Common myeloid progenitor, CD34-positive (primary cell): ENCODE measurements at regions not wholly inside any gene's neighbourhood (a gene's known extent, or its start where the extent isn't known, plus 50 kb on each side); places are given as distances from the start of the nearest gene placed in this dataset.

Source experiments
- CTCF ChIA-PET: fragments of 350-600 bp; sonication (Branson Sonifier 250); formaldehyde crosslinking; loops from one replicate; lab custom pipeline; 2021; ENCODE audit warnings: antibody characterized with exemption; lab: Charles Lee
- POLR2A ChIA-PET: fragments of 350-600 bp; sonication (Branson Sonifier 250); formaldehyde crosslinking; loops from one replicate; lab custom pipeline; 2021; ENCODE audit warnings: antibody characterized with exemption; lab: Charles Lee
- DNase-seq, 3 donors: peaks; one replicate each; pipeline versions ENCODE4 v3.0.0 to v3.0.0-alpha.2; 2013
- H3K27ac ChIP-seq, 2 experiments: 1 replicate in 1 of 2; 2 replicates in 1 of 2; pipeline ENCODE4 v1.7.0; 2013; ENCODE audit warnings: inconsistent platforms in 2 of 2, low read length in 2 of 2, mild to moderate bottlenecking in 2 of 2, low read depth in 1 of 2, moderate library complexity in 1 of 2; ENCODE audit not compliant: severe bottlenecking in 2 of 2, insufficient read depth in 1 of 2, poor library complexity in 1 of 2
- H3K27me3 ChIP-seq, 5 experiments: replicated peaks in 2 of 5; 1 replicate in 3 of 5; 2 replicates in 2 of 5; pipeline versions ENCODE4 v1.6.1 to v1.7.0; 2013; ENCODE audit warnings: low read length in 4 of 5, mild to moderate bottlenecking in 2 of 5, moderate library complexity in 2 of 5, inconsistent platforms in 1 of 5; ENCODE audit not compliant: insufficient read depth in 5 of 5, control insufficient read depth in 4 of 5
- H3K36me3 ChIP-seq, 4 experiments: 1 replicate in 2 of 4; 2 replicates in 2 of 4; pipeline versions ENCODE4 v1.6.1 to v1.7.0; 2013; ENCODE audit warnings: low read length in 3 of 4, control low read depth in 1 of 4, mild to moderate bottlenecking in 1 of 4; ENCODE audit not compliant: control insufficient read depth in 4 of 4, insufficient read depth in 4 of 4
- H3K4me1 ChIP-seq, 4 experiments: 1 replicate in 3 of 4; 2 replicates in 1 of 4; pipeline versions ENCODE4 v1.6.1 to v1.7.1; 2013; ENCODE audit warnings: low read length in 3 of 4, mild to moderate bottlenecking in 3 of 4, control low read depth in 1 of 4, inconsistent platforms in 1 of 4, moderate library complexity in 1 of 4; ENCODE audit not compliant: control insufficient read depth in 4 of 4, insufficient read depth in 4 of 4; ENCODE audit errors: control extremely low read depth in 1 of 4
- H3K4me3 ChIP-seq, 7 experiments: 1 replicate in 4 of 7; 2 replicates in 3 of 7; pipeline versions ENCODE4 v1.5.1 to v1.7.0; 2013; ENCODE audit warnings: mild to moderate bottlenecking in 7 of 7, low read length in 6 of 7, moderate library complexity in 6 of 7, inconsistent platforms in 2 of 7, low read depth in 2 of 7, control low read depth in 1 of 7; ENCODE audit not compliant: insufficient read depth in 4 of 7, control insufficient read depth in 1 of 7; ENCODE audit errors: extremely low read depth in 1 of 7
- H3K9me3 ChIP-seq, 5 experiments: 1 replicate in 4 of 5; 2 replicates in 1 of 5; pipeline versions ENCODE4 v1.6.1 to v1.7.1; 2013; ENCODE audit warnings: low read length in 4 of 5, mild to moderate bottlenecking in 2 of 5, inconsistent platforms in 1 of 5, low read depth in 1 of 5, moderate library complexity in 1 of 5; ENCODE audit not compliant: control insufficient read depth in 4 of 5, insufficient read depth in 2 of 5; ENCODE audit errors: control extremely low read depth in 1 of 5
- WGBS: methylation state at CpG from one replicate; pipeline ENCODE4 v1.1.5; 2013; ENCODE audit not compliant: insufficient coverage; 5-methylcytosine and 5-hydroxymethylcytosine counted together

- Histone ChIP-seq H3K4me1 (peaks cover 0 to 11% (median 6%) of the 10 kb centered on the region in 4 experiments), H3K27me3 (no peaks in the 10 kb centered on the region), H3K4me3 (no peak overlapping the region), H3K27ac (no peak overlapping the region), H3K36me3 (no peaks in the 10 kb centered on the region), H3K9me3 (no peaks in the 10 kb centered on the region)
- peak in 1 of 3 donors; percentile 13 for DNase-seq
- POLR2A ChIA-PET, result no interaction called here
- CTCF ChIA-PET, result no interaction called here
These were observed 628.6 kb upstream of the ID2 start for GRCh38 chr2:8053216-8053615.

GRCh38 chr2:8054070-8054469, 627.8 kb upstream of the ID2 start:
- Histone ChIP-seq H3K27ac (no peak overlapping the region), H3K4me1 (peaks cover 0 to 19% (median 13%) of the 10 kb centered on the region in 4 experiments), H3K36me3 (no peaks in the 10 kb centered on the region), H3K9me3 (no peaks in the 10 kb centered on the region), H3K4me3 (no peak overlapping the region), H3K27me3 (no peaks in the 10 kb centered on the region)
- DNase-seq, result no peak
- ChIA-PET POLR2A (no interaction called here), CTCF (no interaction called here)
- WGBS, result 100% methylated on average over 5 of the region's 6 CpGs

GRCh38 chr2:8058652-8059051, 623.2 kb upstream of the ID2 start:
- Histone ChIP-seq H3K9me3 (no peaks in the 10 kb centered on the region), H3K27ac (no peak overlapping the region), H3K4me3 (no peak overlapping the region), H3K27me3 (no peaks in the 10 kb centered on the region), H3K4me1 (peaks cover 0 to 26% (median 16%) of the 10 kb centered on the region in 4 experiments), H3K36me3 (no peaks in the 10 kb centered on the region)
- POLR2A ChIA-PET, result interaction anchor here (0.6 kb wide), 2 partner anchors 506 to 1926 kb away, joined by 3 read pairs; no protein-coding TSS in a partner anchor
- WGBS, result 0% methylated on average over 2 of the region's 2 CpGs
- CTCF ChIA-PET, result no interaction called here
- DNase-seq, result peak; percentile 52 to 89 (median 84)

DNA sequence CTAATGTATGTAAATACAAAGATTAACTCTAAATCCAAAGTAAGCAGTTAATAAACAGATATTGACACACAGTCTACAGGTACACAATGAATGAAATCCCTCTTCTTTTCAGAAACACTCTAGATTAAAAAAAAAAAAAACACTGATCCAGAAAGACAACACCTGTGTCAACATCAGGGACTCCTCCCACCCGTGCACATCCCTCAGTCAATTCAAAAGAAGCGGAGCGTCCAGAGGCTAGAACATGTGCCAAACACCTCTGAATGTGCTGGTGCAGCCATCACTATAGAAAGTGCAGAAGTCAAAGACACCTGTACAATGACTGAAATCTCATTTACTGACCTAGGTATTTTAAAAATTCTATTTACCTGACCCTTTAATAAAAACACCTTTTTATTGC, 622.6 kb upstream of the ID2 start:
- DNase-seq, result no peak
- no peak overlapping the region for H3K4me3 ChIP-seq
- WGBS, result 89% methylated on average over 3 of the region's 3 CpGs
- POLR2A ChIA-PET, result interaction anchor here (0.6 kb wide), 2 partner anchors 505 to 1926 kb away, joined by 3 read pairs; no protein-coding TSS in a partner anchor
- no peaks in the 10 kb centered on the region for H3K27me3 ChIP-seq
- CTCF ChIA-PET, result no interaction called here
- no peak overlapping the region for H3K27ac ChIP-seq
- peaks cover 0 to 26% (median 16%) of the 10 kb centered on the region in 4 experiments for H3K4me1 ChIP-seq
- no peaks in the 10 kb centered on the region for H3K9me3 ChIP-seq
- H3K36me3 ChIP-seq, result no peaks in the 10 kb centered on the region

DNA sequence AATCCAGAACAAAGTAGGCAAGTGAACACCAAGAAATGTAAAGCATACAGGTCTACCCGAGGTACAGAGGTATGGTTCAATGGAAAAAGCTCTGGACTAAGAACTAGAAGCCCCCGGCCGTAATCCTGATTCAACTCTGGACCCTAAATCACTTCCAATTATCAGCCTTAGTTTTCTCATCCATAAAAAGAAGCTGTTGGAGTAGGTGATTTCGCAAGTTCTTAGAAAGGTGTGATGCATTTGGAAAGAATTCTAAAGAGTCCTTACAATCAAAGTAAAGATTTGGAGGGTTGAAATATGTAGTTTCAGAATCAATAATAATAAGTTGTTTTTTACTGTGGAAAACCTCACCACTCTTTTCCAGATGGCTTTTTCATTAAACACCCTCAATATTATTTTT, 622.1 kb upstream of the ID2 start:
- Histone ChIP-seq H3K27ac (no peak overlapping the region), H3K4me3 (no peak overlapping the region), H3K4me1 (peaks cover 0 to 25% (median 16%) of the 10 kb centered on the region in 4 experiments), H3K36me3 (no peaks in the 10 kb centered on the region), H3K27me3 (no peaks in the 10 kb centered on the region), H3K9me3 (peaks cover 0 to 3% (median 0%) of the 10 kb centered on the region in 5 experiments)
- no CpG with 5 or more reads among the region's 4 CpGs for WGBS
- ChIA-PET CTCF (no interaction called here), POLR2A (no interaction called here)
- no peak for DNase-seq

- POLR2A ChIA-PET, result interaction anchor here (0.6 kb wide), 1 partner anchor 491 kb away, joined by 3 read pairs; no protein-coding TSS in a partner anchor
- H3K4me1 ChIP-seq, result peaks cover 0 to 21% (median 12%) of the 10 kb centered on the region in 4 experiments
- no peak overlapping the region for H3K4me3 ChIP-seq
- CTCF ChIA-PET, result no interaction called here
- H3K9me3 ChIP-seq, result peaks cover 0 to 3% (median 0%) of the 10 kb centered on the region in 5 experiments
- 98% methylated on average over 6 of the region's 9 CpGs for WGBS
- no peak for DNase-seq
- H3K36me3 ChIP-seq, result no peaks in the 10 kb centered on the region
- no peaks in the 10 kb centered on the region for H3K27me3 ChIP-seq
- H3K27ac ChIP-seq, result no peak overlapping the region
These were observed 620.6 kb upstream of the ID2 start for GRCh38 chr2:8061219-8061618.

GRCh38 chr2:8064603-8065002, 617.3 kb upstream of the ID2 start:
- Histone ChIP-seq H3K4me3 (no peak overlapping the region), H3K27ac (no peak overlapping the region), H3K9me3 (peaks cover 0 to 3% (median 0%) of the 10 kb centered on the region in 5 experiments), H3K4me1 (peaks cover 0 to 4% (median 2%) of the 10 kb centered on the region in 4 experiments), H3K27me3 (no peaks in the 10 kb centered on the region), H3K36me3 (no peaks in the 10 kb centered on the region)
- ChIA-PET POLR2A (no interaction called here), CTCF (interaction anchor here (0.8 kb wide), 1 partner anchor 21 kb away, joined by 3 read pairs; no protein-coding TSS in a partner anchor)
- no CpG with 5 or more reads among the region's 5 CpGs for WGBS
- DNase-seq, result no peak
